ENCODE measurements at regions not wholly inside any gene's neighbourhood (a gene's known extent, or its start where the extent isn't known, plus 50 kb on each side); places are given as distances from the start of the nearest gene placed in this dataset.

GRCh38 chr13:99909097-99909835, 62.3 kb downstream of the ZIC5 start (continued):
- TF ChIP-seq ZFAT (CRISPR knock-in tag; conservative IDR thresholded peaks at IDR 0.05) (no peak), SOX5 (CRISPR knock-in tag; IDR thresholded peaks at IDR 0.05; ENCODE audit: borderline replicate concordance) (peak; percentile 73; the same call in 1 of the 2 replicates), SALL1 (CRISPR knock-in tag; IDR thresholded peaks at IDR 0.05) (no peak; the same call in 1 of the 2 replicates), ETV5 (CRISPR knock-in tag; IDR thresholded peaks at IDR 0.05; ENCODE audit: borderline replicate concordance) (no peak; the same call in 1 of the 2 replicates), ZNF883 (CRISPR knock-in tag; IDR thresholded peaks at IDR 0.05; ENCODE audit: not compliant biosample characterization) (no peak), HNF4A (CRISPR knock-in tag; IDR thresholded peaks at IDR 0.05) (peak; percentile 62), ZNF83 (CRISPR knock-in tag; IDR thresholded peaks at IDR 0.05; ENCODE audit: borderline replicate concordance) (no peak), ZBTB49 (CRISPR knock-in tag; IDR thresholded peaks at IDR 0.05; ENCODE audit: borderline replicate concordance) (no peak), ZBTB20 (CRISPR knock-in tag; IDR thresholded peaks at IDR 0.05; ENCODE audit: borderline replicate concordance, low read depth) (no peak; the same call in 1 of the 2 replicates), ZNF30 (CRISPR knock-in tag; IDR thresholded peaks at IDR 0.05) (no peak), ZNF484 (CRISPR knock-in tag; IDR thresholded peaks at IDR 0.05; ENCODE audit: borderline replicate concordance, low read depth) (no peak), ZNF567 (CRISPR knock-in tag; IDR thresholded peaks at IDR 0.05; ENCODE audit: borderline replicate concordance) (no peak), NFE2L2 (IDR thresholded peaks at IDR 0.05; ENCODE audit: low read length) (no peak), NCOR1 (IDR thresholded peaks at IDR 0.05; ENCODE audit: borderline replicate concordance, low read length) (peak; percentile 44; the same call in 1 of the 2 replicates), KDM3A (CRISPR knock-in tag; IDR thresholded peaks at IDR 0.05; ENCODE audit: low read depth) (no peak), KDM2A (CRISPR knock-in tag; IDR thresholded peaks at IDR 0.05; ENCODE audit: borderline replicate concordance, low read depth) (no peak), HNRNPL (IDR thresholded peaks at IDR 0.05; ENCODE audit: low read depth, low read length) (no peak), ZNF777 (CRISPR knock-in tag; IDR thresholded peaks at IDR 0.05) (no peak), ZFX (CRISPR knock-in tag; IDR thresholded peaks at IDR 0.05; ENCODE audit: low read depth) (no peak), HMG20B (CRISPR knock-in tag; conservative IDR thresholded peaks at IDR 0.05) (no peak), MBNL3 (CRISPR knock-in tag; conservative IDR thresholded peaks at IDR 0.05) (no peak), FOXO1 (CRISPR knock-in tag; IDR thresholded peaks at IDR 0.05) (no peak)
